Right forelimb (tissue), 1 donor: ENCODE measurements at regions not wholly inside any gene's neighbourhood (a gene's known extent, or its start where the extent isn't known, plus 50 kb on each side); places are given as distances from the start of the nearest gene placed in this dataset.

ENCODE experiments used
- DNase-seq: peaks from one replicate; pipeline ENCODE4 v3.0.0-alpha.2; 2018

DNA sequence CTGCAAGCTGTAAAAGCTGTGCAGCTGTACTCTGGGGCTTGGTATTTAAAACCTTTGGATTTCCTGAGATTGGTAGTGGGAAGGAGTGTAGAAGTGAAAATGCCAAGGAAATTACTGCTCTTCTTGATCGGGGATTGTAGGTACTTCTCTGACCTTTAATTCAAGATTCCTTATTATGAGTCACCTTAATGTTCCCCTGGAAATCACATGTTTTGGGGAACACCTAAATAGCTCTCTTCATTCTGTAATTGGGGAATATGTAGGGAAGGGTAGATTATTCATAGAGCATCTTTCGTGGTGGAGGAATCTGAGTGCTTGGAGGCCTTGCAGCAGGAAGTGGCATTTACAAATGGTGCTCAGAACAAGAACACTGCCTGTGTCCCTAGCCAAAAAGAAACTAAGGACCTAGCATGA is 137.8 kb downstream of the UCHL1 start:
- no peak for DNase-seq

DNA sequence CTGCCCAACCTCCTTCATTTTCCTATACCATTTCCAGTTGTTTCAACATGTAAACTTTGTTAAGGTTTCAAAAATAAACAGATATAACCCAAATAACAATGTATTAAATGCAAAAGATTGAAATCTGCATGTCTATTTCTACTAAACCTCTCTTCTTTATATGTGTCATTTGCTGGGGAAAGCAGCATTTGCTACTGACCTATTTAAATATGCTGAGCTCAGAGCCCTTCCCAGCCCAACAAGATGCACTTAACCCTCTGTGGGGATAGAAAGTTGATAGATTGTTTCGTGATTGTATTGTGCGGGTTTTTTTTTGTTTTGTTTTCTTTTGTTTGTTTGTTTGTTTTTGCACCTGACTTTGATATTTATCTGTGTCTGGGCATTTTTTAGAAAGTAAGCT is 139.5 kb downstream of the UCHL1 start:
- DNase-seq: no peak

DNA sequence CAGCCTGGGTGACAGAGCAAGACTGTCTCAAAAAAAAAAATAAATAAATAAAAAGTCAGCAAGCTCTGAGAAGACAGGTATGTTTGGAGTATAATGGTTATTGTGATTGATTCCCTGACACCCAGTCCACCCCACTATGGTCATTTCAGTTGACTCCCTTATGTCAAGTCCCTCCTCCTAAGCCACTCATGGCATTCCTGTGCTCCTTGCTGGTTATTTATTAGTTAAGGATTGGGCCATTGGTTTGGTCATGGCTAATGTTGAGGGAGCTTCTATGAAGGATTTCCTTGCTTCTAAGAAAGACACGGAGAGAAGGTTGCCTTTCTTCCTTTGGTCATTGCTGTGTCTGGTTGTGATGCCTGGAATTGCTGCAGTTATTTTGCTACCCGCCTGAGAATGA is 140.1 kb downstream of the UCHL1 start:
- no peak for DNase-seq

DNA sequence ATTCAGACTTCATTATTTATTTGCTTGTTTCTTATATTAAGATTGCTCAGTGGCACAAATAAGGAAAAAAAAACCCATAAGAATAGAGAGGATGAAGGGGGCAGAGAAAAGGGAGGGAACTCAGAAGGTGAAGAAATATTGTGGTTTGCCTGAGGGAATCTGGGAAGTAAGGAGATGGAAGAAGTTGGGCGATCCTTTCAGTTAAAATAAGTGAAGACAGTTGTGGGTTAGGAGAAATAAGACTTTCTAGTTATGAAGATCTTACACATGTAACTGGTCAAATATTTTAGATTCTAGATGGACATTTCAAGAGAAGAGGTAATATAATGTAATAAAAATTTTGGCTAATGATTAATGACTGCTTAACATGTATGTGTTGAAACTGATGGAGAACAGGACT is 138.7 kb upstream of the LIMCH1 start:
- DNase-seq: no peak

DNA sequence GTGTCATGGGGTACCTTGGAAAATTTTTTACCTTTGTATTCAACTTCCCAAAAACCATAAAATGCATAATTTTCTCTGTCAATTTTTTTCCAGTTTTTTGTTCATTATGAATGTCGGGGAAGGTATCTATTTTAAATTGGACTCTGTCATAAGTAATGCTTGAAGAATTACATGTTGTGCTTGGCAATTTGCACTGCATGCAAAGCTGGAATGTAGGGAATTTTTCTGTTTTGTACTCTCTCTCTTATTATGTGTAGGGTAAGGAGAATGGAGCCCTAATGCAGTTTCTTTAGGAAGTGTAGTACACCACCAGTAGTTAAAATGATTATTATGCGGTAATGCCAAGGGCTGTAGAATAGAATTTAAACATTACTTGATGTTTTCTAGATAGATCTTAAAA is 137.7 kb upstream of the LIMCH1 start:
- no peak for DNase-seq

DNA sequence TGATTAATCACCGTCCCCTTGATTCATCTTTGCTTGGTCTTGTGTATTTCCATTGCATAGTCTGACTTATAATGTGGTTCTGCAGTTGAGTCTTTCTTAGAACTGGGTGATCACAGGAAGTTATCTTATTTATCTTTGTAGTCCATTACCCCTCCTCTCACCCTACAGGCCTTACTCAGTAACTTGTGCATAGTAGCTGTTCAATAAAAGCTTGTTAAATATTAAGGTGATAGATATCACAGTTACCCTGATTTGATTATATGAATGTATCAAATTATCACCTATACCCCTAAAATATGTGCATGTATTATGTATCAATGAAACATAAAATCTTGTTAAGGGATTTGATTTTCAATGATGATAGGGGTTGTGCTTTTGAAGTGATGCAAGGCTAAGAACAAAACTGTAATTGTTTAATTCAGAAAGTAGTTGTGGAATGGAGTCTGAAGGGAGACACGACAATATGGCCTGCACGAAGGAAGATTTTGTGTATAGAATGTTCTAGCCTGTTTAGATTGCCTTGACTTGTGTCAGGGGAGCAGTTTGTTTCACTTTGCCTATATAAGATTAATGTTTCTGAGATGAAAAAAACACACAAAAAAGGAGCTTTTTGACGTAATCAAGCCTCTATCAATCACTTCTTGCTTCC is 132.4 kb upstream of the LIMCH1 start:
- DNase-seq: no peak

DNA sequence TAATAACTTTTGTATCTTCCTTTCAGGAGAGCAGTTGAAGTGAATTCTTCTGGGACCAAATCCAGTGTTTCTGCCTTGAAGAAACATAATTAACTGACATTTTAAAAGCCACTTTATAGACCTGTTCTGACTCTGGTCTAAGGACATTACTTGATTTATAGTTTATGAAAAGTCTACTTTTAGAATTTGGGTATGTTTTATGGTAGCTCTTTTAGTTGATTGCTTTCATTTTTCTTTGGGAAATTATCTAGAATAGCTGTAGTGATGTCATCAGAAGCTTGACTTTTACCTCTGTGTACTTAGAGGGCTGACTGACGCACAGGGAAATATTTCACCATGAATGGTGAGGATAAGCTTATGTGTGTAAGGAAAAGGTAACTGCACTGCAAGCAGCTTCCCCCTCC is 131.8 kb upstream of the LIMCH1 start:
- no peak for DNase-seq

DNA sequence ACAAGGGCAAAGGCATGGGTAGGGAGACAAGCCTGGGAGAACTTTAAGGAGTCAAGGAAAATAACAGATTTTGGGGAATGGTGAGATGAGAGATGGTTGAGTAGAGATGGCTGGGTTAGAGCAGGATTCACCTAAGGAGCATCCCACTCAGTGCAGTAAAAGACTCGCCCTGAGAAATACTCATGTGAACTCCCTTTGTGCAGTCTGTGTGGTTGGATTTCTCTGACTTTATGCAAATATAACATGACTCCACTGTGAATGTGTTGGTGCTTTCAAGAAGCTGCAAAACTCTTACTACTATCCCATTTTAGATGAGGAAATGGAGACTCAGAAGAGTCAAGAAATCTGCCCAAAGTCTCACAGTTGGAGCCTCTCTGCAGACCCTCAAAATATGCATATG is 129.8 kb upstream of the LIMCH1 start:
- no peak for DNase-seq

DNA sequence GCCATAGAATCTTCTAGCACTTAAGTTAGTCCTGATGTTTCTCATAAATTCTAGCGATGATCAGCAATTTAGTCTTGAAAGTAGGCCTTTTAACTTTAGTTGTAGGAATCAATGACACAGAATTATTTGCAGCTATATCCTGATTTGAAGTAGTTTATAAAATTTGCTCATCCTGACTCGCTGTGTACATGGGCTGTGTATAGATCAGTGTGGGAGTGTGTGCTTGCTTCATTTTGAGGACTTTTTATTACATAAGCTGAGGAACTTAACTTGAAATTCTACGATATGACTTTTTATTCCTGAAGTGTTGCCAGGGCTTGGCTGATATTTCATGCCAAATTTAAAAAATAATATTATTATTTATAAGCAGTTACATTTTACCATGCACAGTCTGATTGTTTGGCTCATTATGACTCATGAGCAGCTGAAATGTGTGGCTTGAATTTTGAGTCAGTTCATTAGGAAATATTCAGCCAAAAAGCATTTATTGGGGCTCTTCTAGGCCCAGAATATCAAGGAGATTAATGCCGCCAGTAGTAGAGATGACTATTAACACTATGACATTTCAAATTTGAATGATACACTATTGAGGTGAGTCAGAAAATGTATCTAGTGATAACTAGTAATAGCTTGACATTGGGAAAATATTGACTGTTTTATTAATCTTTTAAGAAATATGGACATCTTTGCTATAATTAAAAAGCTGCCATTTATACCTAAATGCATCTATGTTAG is 128.9 kb upstream of the LIMCH1 start:
- no peak for DNase-seq

DNA sequence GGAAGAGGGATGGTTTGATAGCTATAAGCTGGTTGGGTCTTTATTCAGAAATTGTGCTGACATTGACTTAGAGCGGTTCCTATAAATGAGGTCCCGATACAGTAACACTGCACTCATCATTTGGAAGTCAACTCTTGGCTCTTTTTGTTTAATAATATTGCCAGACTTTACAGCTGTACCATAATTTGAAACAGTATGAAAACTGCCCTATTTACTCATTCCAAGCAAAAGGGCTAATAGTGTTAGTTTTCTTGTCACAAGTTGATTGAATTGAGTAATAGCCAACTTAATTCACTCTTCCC is 128.4 kb upstream of the LIMCH1 start:
- DNase-seq: no peak

DNA sequence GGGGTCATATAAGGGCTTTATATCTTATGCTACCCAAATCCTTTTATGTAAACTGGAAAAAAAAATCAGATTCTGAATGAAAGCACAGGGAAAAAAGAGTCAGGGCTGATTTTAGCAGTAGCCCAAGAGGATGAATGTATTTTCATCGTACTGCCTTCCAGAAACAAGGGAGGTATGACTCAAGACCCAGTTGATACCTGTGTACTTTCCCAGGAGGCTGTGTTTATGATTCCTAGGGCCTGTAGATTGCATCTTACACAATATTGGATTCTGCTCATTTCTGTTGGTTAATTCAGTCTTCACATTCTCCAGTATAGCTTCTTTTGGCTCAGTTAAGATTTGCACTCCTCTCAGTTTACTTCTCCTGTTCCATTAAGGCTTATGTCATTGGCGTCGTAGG is 127.9 kb upstream of the LIMCH1 start:
- DNase-seq: no peak

DNA sequence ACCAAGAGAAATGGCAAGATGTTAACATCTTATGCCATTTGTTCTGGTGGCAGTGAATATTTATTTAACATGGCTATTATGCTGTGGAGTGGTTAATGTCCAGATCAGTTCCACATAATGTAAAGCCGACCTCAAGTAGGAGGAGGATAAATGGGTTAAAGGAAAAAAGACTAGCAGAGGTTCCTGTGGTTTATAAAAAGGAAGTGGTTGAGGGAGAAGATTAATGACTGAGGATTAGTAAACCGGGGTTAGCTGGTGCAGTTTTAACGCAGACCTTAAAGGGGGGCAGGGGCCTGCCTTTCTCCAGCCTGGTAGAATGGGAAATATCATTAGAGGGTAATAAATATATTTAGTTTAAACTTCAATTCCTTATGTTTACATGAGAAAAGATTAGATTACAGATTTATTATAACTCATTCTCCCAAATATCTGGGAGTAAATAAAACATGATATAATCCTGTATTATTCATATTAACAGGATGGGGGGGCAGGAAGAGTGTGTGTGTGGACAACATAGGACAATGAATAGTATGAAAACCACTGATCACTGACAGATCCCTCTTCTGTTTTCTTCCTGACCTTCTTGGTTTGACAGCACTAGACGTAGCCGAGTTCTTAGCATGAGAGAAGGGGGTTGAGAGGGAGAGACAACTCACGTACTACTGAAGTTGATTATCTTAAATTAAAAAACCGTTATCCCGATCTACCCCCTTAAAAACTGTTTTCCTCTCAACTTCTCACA is 124.1 kb upstream of the LIMCH1 start:
- DNase-seq: no peak

DNA sequence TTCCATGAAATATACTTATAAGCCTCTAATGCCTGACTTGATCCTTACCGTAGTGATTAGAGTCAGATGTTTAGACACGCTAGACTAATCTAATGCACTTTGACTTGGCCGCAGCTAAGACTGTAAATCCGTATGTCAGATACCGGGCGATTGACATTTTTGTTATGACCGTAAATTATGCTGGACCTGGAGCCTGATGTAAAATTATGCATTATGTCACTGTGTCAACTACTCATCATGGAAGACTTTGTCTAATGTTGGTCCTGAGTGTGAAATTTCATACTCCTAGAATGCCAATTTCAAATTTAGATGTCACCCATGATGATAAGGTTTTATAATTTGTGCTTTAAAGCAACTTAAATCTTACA is 123.6 kb upstream of the LIMCH1 start:
- no peak for DNase-seq

DNA sequence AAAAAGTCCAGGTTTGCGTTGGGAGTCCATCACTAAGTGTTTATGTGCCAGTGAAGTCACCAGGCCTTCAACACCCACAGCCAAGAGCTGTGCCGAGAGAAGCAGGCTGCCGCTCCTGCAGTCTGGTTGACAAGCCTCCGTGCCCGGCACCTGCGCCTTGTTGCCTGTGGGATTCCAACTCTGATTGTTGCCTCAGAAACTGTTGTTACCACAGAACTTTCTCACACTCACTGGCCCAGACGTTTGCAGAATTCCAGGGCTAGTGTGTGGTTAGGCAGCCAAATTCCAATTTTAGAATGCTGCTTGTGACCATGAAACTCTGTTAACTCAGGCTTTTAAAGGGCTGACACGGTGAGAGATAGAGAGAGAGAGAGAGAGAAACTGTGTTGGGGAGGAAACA is 119.5 kb upstream of the LIMCH1 start:
- no peak for DNase-seq

DNA sequence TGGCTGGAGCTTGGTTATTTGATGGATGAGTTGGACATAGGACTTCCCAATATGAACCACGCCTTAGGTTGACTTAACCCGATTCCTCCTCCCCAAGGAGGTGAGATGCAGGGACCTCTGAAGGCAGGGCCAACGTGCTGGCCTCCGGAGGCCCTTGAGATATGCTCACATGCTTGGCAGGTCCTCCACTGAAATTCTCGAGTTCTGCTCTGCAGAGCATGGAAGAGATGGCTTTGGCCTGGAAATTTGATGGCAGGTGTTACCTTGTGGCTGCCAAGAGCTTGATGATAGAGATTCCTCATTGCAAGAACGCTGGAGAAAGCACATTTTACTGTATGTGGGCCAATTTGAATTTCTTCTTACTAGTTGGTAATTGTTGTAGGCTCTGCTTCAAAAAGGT is 117.4 kb upstream of the LIMCH1 start:
- DNase-seq: no peak

DNA sequence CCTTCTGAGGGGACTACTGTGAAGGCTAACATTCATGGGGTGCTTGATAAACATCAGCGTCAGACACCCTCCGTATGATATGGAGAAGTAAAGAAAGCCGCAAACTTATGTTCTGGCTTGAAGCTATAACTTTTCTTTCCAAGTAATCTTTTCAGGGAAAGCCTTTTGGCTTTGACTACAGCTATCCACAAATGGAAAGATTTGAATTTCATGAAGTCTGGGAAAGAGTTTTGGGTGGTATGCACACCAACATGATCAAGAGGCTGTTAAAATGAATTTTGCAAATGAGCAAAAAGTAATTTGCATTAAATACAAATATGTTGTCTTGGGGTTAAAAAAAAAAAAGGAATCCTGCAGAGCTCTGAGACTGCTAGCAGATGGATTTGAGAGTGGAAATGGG is 114.8 kb upstream of the LIMCH1 start:
- DNase-seq: no peak

DNA sequence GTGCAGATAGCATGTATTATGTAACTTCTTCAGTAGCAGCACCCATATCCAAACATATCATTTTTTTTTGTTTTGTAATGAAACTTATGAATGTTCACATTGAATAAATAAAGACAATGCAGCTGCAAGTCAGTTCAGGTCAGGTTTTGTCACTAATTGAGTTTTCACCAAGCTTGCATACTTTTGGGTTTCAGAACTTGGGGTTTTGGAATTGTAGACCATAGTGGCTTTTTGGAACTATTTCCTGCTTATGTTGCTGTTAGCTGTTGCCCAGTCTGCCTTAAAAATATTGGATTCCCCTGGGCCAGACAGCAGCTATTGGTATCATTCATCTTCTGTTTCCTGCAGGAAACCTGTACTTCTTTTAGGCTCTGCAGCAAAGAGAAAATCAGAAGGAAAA is 113.4 kb upstream of the LIMCH1 start:
- DNase-seq: no peak

DNA sequence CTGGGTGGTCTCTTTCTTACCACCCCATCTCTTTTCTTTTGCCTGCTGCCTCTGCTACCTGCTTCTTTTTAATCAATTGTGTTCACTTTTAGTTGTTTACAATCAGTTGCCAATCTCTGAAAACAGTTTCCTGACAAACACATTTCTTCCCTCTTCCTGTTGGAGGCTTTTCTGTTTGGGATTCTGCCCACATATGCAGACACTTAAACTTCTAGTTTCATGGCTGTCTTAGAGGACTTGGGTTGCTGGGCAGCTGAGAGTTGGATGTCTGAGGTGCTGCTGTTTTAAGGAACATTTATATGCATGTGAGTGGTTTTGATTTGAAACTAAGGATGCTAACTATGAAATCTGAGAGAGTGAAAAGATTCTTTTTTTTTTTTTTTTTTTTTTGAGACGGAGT is 112.3 kb upstream of the LIMCH1 start:
- DNase-seq: no peak

DNA sequence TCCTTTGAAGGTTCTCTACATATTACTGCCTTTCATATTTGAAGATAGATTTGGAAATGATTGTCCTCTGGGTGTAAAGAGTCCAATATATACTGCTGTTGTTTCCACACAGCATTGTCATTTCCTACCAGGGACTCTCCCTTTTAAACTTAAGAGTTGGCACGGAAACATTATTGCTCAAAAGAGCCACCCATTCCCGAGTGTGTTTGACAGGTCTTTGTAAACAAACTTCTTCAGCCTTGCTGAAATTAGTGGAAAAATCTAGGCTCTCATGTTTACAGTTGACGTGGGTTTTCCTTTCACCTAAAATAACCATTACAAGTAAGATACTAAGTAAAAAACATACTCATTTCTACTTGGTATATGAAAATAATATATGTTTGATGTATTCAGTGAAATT is 111.4 kb upstream of the LIMCH1 start:
- DNase-seq: no peak

DNA sequence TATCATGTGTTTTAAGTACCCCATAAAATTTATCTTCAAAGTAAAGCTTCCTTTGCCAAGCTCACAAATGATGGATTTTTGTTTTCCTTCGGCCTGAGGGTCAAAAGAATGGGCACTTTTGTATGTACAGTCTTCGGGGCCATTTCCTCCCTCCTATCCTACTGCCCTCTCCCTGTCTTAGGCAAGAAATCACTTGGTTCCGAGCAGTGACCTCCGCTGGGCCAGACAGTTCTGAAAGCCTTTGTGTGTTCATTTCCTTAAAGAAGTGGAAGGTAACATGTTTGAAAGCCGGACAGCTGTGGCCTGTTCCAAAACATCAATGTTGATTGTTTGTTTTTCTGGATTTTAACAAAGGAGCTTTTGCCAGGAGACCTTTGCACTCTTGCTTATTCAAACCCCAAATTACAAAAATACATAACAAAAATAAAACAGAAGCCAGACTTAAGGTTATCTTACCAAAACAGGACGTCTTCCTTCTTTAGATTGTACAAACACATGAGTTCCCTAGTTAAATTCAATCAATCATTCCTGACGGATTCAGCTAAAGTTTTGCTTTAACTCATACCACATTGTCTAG is 110.6 kb upstream of the LIMCH1 start:
- no peak for DNase-seq

DNA sequence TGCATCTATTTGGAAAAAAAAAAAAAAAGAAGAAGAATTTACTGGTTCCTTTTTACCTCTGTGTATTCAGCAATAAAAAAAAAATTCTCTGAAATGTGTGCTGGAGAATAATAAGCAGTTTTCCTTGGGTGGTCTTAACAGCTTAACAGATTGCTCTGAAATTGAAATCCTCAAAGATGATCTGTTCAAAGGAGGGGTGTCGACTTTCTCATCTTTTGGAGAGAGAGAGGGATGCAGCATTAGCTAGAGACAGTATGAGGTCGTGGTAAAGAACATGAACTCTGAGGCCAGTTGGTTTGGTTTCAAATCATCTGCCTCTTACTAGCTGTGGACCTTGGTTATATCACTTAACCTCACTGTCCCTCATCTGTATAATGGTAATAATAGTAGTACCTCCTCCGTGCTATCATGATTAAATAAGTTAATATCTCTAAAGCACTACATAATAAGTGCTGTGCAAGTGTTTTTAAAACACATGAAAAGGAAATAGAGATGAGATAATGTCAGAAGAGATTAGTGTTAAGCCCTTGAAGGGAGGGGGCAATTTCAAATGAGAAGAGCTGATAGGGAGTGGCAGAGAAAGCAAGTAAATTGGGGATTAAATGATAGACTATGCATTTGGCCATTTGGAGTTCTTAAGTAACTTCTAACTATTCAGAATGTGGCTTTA is 109.9 kb upstream of the LIMCH1 start:
- DNase-seq: no peak

DNA sequence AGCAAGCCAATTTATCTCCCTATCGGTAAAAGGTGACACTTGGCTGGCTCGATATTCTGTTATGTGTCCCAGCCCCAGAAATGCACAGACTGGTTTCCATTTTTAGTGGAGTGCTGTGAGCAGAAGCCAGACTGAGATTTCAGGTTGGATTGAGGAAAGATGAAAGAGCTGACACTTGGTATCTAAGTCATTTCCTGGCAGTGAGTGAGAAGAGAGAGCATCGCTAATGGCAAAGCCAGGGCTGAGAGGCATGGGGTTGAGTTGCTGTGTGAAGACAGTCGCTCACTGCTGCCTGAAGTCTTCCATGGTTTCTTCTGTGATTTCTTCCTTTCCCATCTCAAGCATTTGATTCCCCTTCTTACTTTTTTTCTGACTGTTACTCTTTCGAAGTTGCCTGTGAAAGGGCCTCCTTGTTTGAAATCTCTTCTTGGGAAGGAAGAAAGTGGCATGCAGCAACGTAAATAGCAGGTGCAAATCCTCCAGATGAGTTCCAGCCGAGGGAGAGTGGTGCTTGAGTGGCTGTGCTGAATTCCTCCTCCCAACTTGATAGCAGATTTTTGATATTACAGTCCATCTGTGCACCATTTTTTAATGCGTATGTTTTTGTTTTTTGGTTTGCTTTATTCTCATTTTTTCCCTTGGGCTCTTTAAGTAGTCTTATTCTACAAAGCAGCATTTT is 109.2 kb upstream of the LIMCH1 start:
- DNase-seq: no peak

DNA sequence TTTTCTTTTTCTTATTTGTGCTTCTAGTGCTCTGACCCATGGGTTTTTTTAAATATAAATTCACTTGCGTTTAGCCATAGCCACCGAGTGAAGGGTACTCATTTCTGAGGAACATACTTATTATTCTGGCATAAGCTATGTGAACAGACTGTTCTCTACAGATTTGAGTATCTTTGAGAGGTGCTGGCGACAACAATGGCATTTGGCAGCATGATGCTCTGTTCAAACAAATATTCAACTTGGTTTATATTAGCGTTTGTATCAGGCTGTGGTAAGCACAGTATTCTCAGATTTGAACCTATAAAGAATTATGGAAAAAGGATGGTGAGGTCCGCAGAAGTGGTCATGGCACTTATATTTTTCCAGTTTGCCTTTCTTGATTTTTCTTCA is 108.7 kb upstream of the LIMCH1 start:
- no peak for DNase-seq
